NCI-H128 (cell line): ENCODE measurements at regions not wholly inside any gene's neighbourhood (a gene's known extent, or its start where the extent isn't known, plus 50 kb on each side); places are given as distances from the start of the nearest gene placed in this dataset.
"Not testable (repeated sequence)": the region's sequence is repeated elsewhere in the genome, so short reads cannot be mapped to it uniquely, and the experiment has no call there.

Source experiments
- DNase-seq: peaks from one replicate; lab custom pipeline; 2025; ENCODE audit not compliant: unreplicated experiment; lab: John Stamatoyannopoulos, UW

DNA sequence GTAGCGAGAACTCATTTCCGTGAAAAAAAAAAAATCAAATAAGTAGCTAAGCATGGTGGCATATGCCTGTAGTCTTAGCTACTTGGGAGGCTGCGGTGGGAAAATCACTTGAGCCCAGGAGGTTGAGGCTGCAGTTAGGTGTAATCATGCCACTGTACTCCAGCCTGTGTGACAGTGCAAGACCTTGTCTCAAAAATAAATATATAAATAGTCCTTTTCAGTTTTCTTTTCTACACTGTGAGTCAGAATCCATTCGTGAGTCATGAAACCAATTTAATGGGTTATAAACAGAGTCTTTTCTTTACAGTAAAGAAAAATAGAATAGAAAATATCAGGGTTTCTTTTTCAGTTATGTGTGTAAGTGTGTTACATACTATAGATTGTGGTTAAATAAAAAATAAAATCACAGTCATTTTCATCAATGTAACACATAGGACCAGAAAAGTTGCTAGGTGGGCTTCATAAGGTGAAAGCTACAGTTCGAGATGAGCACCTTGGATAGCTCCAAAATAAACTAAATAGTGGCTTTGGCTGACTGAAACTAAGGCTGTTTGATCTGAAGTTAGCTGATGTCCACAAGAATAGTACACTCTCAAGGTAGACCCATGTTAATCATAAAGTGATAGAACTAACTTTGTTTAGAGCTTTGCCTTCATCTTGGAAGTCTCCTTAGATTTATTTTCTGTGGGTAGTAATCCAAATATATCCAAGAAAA, 781.1 kb downstream of the GATA3 start:
- no peak for DNase-seq

DNA sequence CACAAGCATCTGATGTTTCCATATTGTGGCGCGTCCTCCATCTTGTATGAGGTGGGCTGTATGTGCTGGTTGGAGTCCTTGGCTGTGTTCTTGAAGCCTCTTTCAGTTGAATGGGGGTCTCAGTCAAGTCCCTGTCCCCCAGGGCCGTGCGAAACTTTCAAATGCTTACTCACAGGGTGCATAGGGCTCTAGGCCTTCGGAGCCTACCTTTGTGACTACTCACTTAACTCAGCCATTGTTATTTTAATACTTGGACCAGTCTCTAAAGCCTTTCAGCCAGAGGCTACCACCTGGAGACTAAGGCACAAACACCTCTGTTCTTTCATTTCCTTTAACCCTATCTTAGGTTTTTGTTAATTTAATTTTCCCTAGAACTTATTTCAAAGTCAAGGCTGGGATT, 785.9 kb downstream of the GATA3 start:
- no peak for DNase-seq

- DNase-seq = no peak
Observed at GRCh38 chr10:8844141-8844540, 789.7 kb downstream of the GATA3 start.

GRCh38 chr10:8852546-8852945, 798.1 kb downstream of the GATA3 start:
- no peak for DNase-seq

GRCh38 chr10:8853048-8853447, 798.6 kb downstream of the GATA3 start:
- no peak for DNase-seq

- DNase-seq = not testable (repeated sequence)
Observed at GRCh38 chr10:8868924-8869323, 814.4 kb downstream of the GATA3 start.

DNA sequence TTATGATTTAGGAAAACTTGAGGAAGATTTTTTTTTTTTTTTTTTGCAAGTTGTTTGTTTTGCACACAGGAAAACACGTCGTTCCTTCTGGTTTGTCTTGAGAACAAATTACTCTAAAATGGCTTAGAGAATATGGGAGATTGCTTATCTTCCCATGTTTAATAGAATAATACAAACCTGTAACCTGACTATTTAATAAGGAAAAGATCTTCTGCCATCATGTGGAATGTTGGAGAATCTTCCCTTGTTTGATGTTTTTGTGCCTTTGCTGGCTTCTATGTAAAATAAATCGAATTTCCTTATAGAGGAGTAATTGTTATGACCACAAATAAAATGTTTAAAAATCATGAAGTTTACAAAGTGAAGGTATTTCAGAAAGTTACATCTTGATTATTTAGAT, 818.8 kb downstream of the GATA3 start:
- no peak for DNase-seq

GRCh38 chr10:8874268-8874667, 819.8 kb downstream of the GATA3 start:
- DNase-seq = no peak

DNA sequence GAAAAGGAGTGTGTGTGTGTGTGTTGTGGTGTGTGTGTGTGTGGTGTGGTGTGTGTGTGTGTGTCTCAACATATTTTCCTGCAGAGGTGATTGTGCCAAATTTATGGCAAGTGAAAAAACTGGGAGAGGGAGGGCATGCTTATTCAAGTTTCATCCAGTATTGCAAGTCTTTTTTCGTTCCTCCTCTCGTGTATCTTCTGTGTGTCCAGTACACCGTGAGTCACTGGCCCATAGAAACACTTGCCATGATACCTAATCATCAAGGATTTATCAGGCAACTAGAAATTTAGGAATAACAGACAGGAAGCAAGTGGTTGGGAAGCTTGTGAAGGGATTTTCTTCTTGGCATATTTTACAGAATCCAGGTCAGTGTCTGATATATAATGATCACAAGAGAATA, 820.5 kb downstream of the GATA3 start:
- DNase-seq = no peak

DNA sequence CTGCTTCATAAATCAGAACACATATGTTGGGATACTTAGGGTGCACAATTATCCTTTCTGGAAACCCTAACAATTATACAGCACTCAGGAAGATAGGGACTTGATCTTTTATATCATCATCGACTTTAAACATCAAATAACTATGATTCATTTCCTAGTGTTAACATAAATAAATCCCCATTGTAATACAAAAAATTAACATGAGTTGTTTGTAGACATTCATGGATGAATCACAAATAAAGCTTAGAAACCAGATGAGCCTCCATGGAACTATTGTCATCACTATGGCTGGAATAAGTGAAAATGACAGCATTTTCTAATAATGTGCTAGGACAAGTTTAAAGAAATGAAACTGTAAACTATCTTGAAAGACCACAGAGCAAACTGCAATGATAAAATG, 821.7 kb downstream of the GATA3 start:
- DNase-seq = no peak

DNA sequence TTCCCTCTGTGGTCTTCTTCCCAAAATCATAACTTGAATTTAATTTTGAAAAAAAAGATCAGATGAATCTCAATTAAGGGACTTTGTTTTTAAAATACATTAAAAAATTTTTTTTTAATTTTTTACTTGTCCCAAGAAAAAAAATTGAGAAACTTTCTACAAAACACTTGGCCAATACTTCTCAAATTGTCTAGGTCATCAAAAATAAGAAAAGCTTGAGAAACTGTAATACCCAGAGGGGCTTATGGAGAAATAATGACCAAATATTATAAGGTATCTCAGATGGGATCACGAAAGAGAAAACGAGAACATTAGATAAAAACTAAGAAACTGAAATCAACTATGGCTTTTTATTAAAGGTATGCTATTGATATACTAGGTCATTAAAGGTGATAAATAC, 835.0 kb downstream of the GATA3 start:
- no peak for DNase-seq

GRCh38 chr10:8893102-8893501, 838.6 kb downstream of the GATA3 start:
- DNase-seq = no peak

- DNase-seq = no peak
Observed at GRCh38 chr10:8894148-8894547, 839.7 kb downstream of the GATA3 start.

GRCh38 chr10:8897769-8898168, 843.3 kb downstream of the GATA3 start:
- no peak for DNase-seq

- no peak for DNase-seq
Observed at GRCh38 chr10:8898745-8899330, 844.4 kb downstream of the GATA3 start.

DNA sequence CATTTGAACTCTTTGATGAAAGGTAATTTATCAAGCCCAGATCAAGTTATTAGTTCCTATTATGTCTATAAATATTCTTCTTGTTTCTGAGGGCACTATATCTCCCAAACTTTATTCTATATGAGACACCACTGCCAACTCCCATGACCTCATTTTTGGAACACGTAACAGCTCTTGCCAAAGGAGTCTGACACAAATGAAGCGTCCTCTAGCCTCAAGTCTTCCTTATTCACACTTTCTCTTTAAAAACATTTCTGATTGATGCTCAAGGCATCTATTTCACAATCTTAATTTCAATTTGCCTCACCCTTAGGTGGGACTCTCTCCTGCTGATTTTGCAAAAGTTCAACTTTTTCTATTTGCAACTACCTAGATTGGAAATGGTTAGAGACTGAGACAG, 848.4 kb downstream of the GATA3 start:
- no peak for DNase-seq

GRCh38 chr10:8908013-8908412, 853.5 kb downstream of the GATA3 start:
- no peak for DNase-seq

GRCh38 chr10:8910314-8910713, 855.8 kb downstream of the GATA3 start:
- no peak for DNase-seq

GRCh38 chr10:8911032-8911431, 856.5 kb downstream of the GATA3 start:
- DNase-seq = no peak

GRCh38 chr10:8912108-8912507, 857.6 kb downstream of the GATA3 start:
- no peak for DNase-seq

DNA sequence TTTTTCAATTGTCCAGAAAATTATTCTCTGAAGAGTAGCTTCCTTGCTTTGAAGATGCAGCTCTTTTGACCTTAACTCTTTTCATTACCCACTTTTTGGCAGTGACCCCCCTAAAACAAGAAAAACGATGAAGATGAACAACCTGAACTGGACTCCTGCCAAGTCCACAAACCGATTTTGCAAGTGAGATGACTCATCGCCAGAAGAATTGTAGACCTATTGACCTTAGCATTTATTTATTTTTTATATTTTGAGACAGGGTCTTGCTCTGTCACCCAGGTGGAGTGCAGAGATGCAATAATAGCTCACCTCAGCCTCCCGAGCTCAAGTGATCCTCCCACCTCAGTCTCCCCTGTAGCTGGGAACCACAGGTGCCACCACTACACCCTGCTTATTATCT, 859.2 kb downstream of the GATA3 start:
- no peak for DNase-seq

DNA sequence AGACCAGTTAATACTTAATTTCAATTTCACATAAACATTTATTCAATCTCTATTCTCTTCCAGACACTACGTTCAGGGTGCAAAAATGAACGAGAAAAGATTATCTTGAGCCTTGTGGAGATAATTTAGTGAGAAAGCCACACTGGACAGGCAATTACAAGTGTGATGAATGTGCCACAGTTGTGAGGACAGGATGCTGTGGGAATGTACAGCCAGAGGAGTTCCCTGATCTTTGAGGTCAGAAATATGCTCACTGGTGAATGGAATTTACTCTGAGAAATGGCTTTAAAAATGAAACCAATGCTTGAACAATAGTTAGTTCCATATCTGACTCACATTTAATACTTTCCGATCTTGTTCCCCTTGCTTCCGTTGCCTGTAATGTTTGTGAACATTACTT, 864.8 kb downstream of the GATA3 start:
- no peak for DNase-seq

DNA sequence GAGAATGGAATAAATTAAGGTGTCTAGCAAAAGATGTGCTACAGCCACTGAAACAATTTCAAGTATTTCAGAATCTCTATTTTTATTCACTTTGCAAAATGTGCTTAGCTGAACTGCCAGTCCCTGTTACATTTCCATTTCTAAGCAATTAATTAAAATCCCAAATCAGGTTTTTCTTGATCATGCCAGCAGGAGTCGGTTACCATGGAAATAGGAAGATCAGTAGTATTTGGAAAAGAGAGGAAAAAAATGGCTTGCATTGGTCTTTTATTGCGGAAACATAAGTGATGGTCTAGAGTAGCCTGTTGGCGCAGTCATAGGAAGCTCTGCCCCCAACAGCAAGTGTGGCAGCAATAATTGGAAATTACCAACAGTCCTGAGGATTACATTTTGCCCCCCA, 867.1 kb downstream of the GATA3 start:
- DNase-seq = no peak
